ENCODE measurements at regions not wholly inside any gene's neighbourhood (a gene's known extent, or its start where the extent isn't known, plus 50 kb on each side); places are given as distances from the start of the nearest gene placed in this dataset.

DNA sequence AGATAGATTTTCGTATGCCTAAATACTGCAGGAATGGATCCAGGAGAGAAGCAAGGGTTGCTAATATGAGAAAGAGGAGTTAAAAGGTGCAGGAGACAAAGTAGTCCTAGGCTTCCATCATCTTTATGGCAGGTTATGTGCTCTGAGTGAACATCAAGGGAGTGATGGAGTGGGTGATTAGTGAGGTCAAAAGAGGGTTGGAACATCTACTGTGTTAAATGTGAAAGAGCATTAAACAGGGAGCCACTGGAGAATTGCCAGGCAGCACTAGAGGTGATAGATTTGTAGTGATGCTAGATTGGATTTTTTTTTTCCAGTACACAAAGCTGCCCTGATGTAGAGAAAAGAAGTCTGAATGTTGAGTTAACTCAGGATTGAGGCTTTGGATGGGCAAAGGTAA, 199.3 kb downstream of the NMUR2 start:
- intact Hi-C loops (cut with micrococcal nuclease), result no loop called here
- Histone ChIP-seq H3K9ac (replicated peaks; ENCODE audit: extremely low read depth, insufficient read depth, low read length) (no peak overlapping the region), H3K4me3 (replicated peaks in 1 of 3; ENCODE audit: insufficient read depth in 1 of 3, low read depth in 1 of 3, low read length in 3 of 3) (no peak overlapping the region), H3K9me3 (replicated peaks; ENCODE audit: control insufficient read depth, insufficient read depth, low read length) (peaks cover 2% of the 10 kb centered on the region), H3K27me3 (ENCODE audit: control insufficient read depth in 2 of 2, insufficient read depth in 2 of 2, low read length in 2 of 2) (no peaks in the 10 kb centered on the region), H3K4me2 (ENCODE audit: insufficient read depth, low read length) (no peak overlapping the region), H3K36me3 (ENCODE audit: control insufficient read depth in 2 of 2, extremely low read depth in 1 of 2, insufficient read depth in 2 of 2, low read length in 2 of 2) (no peaks in the 10 kb centered on the region), H4K20me1 (replicated peaks; ENCODE audit: control insufficient read depth, extremely low read depth, insufficient read depth, low read length) (no peaks in the 10 kb centered on the region), H3K27ac (ENCODE audit: insufficient read depth, low read depth, low read length) (no peak overlapping the region), H3K9me1 (replicated peaks; ENCODE audit: control insufficient read depth, extremely low read depth, insufficient read depth, low read length) (no peaks in the 10 kb centered on the region), H2AFZ (ENCODE audit: low read depth, low read length) (no peak overlapping the region), H3K4me1 (ENCODE audit: control insufficient read depth, extremely low read depth, insufficient read depth, low read length) (no peaks in the 10 kb centered on the region), H3K79me2 (ENCODE audit: control insufficient read depth, insufficient read depth, low read length) (no peaks in the 10 kb centered on the region)
- DNase-seq (ENCODE audit: low read depth, low spot score), result no peak
- POLR2A ChIA-PET, result no interaction called here
- BruUV-seq (replicated peaks), result no TSS peak
- dilution Hi-C loops (cut with MboI; ENCODE audit: extremely low pct_ligation_motif_present, low sequenced_read_pairs), result no loop called here
- CTCF ChIA-PET, result no interaction called here
- no peak for TF ChIP-seq EZH2 (IDR thresholded peaks at IDR 0.05; ENCODE audit: borderline replicate concordance, low read depth, low read length, severe bottlenecking)
- TF ChIP-seq FOS (IDR thresholded peaks at IDR 0.05; ENCODE audit: borderline replicate concordance, insufficient read depth, low read length), result no peak
- TF ChIP-seq, protein P1, sequence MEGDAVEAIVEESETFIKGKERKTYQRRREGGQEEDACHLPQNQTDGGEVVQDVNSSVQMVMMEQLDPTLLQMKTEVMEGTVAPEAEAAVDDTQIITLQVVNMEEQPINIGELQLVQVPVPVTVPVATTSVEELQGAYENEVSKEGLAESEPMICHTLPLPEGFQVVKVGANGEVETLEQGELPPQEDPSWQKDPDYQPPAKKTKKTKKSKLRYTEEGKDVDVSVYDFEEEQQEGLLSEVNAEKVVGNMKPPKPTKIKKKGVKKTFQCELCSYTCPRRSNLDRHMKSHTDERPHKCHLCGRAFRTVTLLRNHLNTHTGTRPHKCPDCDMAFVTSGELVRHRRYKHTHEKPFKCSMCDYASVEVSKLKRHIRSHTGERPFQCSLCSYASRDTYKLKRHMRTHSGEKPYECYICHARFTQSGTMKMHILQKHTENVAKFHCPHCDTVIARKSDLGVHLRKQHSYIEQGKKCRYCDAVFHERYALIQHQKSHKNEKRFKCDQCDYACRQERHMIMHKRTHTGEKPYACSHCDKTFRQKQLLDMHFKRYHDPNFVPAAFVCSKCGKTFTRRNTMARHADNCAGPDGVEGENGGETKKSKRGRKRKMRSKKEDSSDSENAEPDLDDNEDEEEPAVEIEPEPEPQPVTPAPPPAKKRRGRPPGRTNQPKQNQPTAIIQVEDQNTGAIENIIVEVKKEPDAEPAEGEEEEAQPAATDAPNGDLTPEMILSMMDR (IDR thresholded peaks at IDR 0.05; ENCODE audit: extremely low read depth in 1 of 2, insufficient read depth in 1 of 2, low read depth in 1 of 2, low read length in 2 of 2), result no peak
- TF ChIP-seq MYC (IDR thresholded peaks at IDR 0.05; ENCODE audit: low read depth, low read length), result no peak
- no peak for FAIRE-seq

DNA sequence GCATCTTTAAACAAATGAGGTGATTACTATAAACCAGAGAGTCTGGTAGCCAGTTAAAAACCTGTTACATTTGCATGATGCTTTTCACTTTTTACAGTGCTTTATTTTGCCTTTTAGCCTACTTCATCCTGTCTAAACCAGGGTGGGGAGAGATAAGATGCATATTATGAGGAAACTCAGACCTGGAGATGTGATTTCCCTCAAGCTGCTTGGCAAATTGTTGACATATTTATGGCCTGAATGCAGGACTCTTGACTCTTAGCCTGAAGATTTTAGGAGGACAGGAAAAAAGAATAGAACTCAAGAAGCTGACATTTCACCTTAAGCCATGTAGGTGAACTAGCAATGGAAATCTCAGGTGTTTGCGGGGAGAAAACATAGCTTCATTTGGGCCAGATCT, 202.8 kb downstream of the NMUR2 start:
- intact Hi-C loops (cut with micrococcal nuclease), result no loop called here
- Histone ChIP-seq H3K4me3 (replicated peaks in 1 of 3; ENCODE audit: insufficient read depth in 1 of 3, low read depth in 1 of 3, low read length in 3 of 3) (no peak overlapping the region), H2AFZ (ENCODE audit: low read depth, low read length) (no peak overlapping the region), H3K9ac (replicated peaks; ENCODE audit: extremely low read depth, insufficient read depth, low read length) (no peak overlapping the region), H3K9me3 (replicated peaks; ENCODE audit: control insufficient read depth, insufficient read depth, low read length) (peaks cover 2% of the 10 kb centered on the region), H4K20me1 (replicated peaks; ENCODE audit: control insufficient read depth, extremely low read depth, insufficient read depth, low read length) (no peaks in the 10 kb centered on the region), H3K4me2 (ENCODE audit: insufficient read depth, low read length) (no peak overlapping the region), H3K36me3 (ENCODE audit: control insufficient read depth in 2 of 2, extremely low read depth in 1 of 2, insufficient read depth in 2 of 2, low read length in 2 of 2) (no peaks in the 10 kb centered on the region), H3K79me2 (ENCODE audit: control insufficient read depth, insufficient read depth, low read length) (no peaks in the 10 kb centered on the region), H3K27ac (ENCODE audit: insufficient read depth, low read depth, low read length) (no peak overlapping the region), H3K4me1 (ENCODE audit: control insufficient read depth, extremely low read depth, insufficient read depth, low read length) (no peaks in the 10 kb centered on the region), H3K27me3 (ENCODE audit: control insufficient read depth in 2 of 2, insufficient read depth in 2 of 2, low read length in 2 of 2) (no peaks in the 10 kb centered on the region), H3K9me1 (replicated peaks; ENCODE audit: control insufficient read depth, extremely low read depth, insufficient read depth, low read length) (no peaks in the 10 kb centered on the region)
- dilution Hi-C loops (cut with MboI; ENCODE audit: extremely low pct_ligation_motif_present, low sequenced_read_pairs), result no loop called here
- DNase-seq (ENCODE audit: low read depth, low spot score) (no peak), FAIRE-seq (no peak)
- POLR2A ChIA-PET, result no interaction called here
- TF ChIP-seq MYC (IDR thresholded peaks at IDR 0.05; ENCODE audit: low read depth, low read length) (no peak), POLR2A (IDR thresholded peaks at IDR 0.05; ENCODE audit: low read depth, low read length) (no peak), EZH2 (IDR thresholded peaks at IDR 0.05; ENCODE audit: borderline replicate concordance, low read depth, low read length, severe bottlenecking) (no peak), JUN (IDR thresholded peaks at IDR 0.05; ENCODE audit: borderline replicate concordance, insufficient read depth, insufficient read length, low read depth) (no peak), GATA2 (IDR thresholded peaks at IDR 0.05; ENCODE audit: insufficient read depth, insufficient read length, low read depth, low read length) (no peak), POLR2AphosphoS5 (IDR thresholded peaks at IDR 0.05; ENCODE audit: insufficient read depth, low read depth, low read length) (no peak), FOS (IDR thresholded peaks at IDR 0.05; ENCODE audit: borderline replicate concordance, insufficient read depth, low read length) (no peak)
- TF ChIP-seq, protein P1 (IDR thresholded peaks at IDR 0.05; ENCODE audit: extremely low read depth in 1 of 2, insufficient read depth in 1 of 2, low read depth in 1 of 2, low read length in 2 of 2), result no peak
- TF ChIP-seq, protein P2, sequence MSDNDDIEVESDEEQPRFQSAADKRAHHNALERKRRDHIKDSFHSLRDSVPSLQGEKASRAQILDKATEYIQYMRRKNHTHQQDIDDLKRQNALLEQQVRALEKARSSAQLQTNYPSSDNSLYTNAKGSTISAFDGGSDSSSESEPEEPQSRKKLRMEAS (IDR thresholded peaks at IDR 0.05; ENCODE audit: insufficient read depth, insufficient read length), result no peak
- CTCF ChIA-PET, result no interaction called here
- BruUV-seq (replicated peaks), result no TSS peak

All from endothelial cell of umbilical vein (primary cell).